HepG2 (cell line): ENCODE measurements at regions not wholly inside any gene's neighbourhood (a gene's known extent, or its start where the extent isn't known, plus 50 kb on each side); places are given as distances from the start of the nearest gene placed in this dataset.

Source experiments
- ATAC-seq: fragments of 200-7000 bp; cut with Tn5 transposase; 3 replicates; pipeline ENCODE4 v1.9.1; 2020; ENCODE audit warnings: mild to moderate bottlenecking, moderate library complexity
- BruUV-seq: library from RNA; stranded (reverse); fragments of 400-500 nt; replicated peaks from 2 replicates; lab custom pipeline; 2021; lab: Mats Ljungman, UMichigan
- CTCF ChIA-PET: fragments of 300-600 bp; formaldehyde crosslinking; extraction: SDS; loops from one replicate; lab custom pipeline; 2021; ENCODE audit warnings: low total read pairs, inconsistent platforms, low intra/inter-chr PET ratio; lab: Yijun Ruan, JAX
- POLR2A ChIA-PET: fragments of 350-600 bp; sonication (Branson Sonifier 250); formaldehyde crosslinking; loops from one replicate; lab custom pipeline; 2020; ENCODE audit warnings: antibody characterized with exemption, inconsistent platforms; lab: Yijun Ruan, JAX
- DNase-seq: peaks from one replicate; pipeline ENCODE4 v3.0.0-alpha.2; 2015; ENCODE audit warnings: low spot score
- FAIRE-seq: peaks from 3 replicates; lab custom pipeline; 2011; peaks lifted over from hg19 to GRCh38; lab: Jason Lieb, UNC
- H2AFZ ChIP-seq: one replicate; pipeline ENCODE4 v1.6.1; 2011; ENCODE audit warnings: low read length, inconsistent platforms
- H3K27ac ChIP-seq: fragments of 300-600 bp; 3 replicates; pipeline ENCODE4 v1.8.0; 2011; ENCODE audit warnings: mixed run types, mild to moderate bottlenecking, mixed read lengths, low read length, inconsistent platforms; ENCODE audit not compliant: insufficient read depth; ENCODE audit errors: extremely low read length
- H3K27me3 ChIP-seq, 2 experiments: fragments of 200-600 bp in 1 of 2; 2 replicates in 1 of 2; 3 replicates in 1 of 2; pipeline versions ENCODE4 v1.6.0 to v1.8.0; 2011; ENCODE audit warnings: low read length in 2 of 2, mild to moderate bottlenecking in 2 of 2, moderate library complexity in 2 of 2, inconsistent platforms in 1 of 2; ENCODE audit not compliant: insufficient read depth in 2 of 2, control insufficient read depth in 1 of 2
- H3K36me3 ChIP-seq, 2 experiments: fragments of 200-600 bp in 1 of 2; replicated peaks in 1 of 2; 2 replicates in 1 of 2; 3 replicates in 1 of 2; pipeline versions ENCODE4 v1.5.1 to v1.8.0; 2011; ENCODE audit warnings: low read length in 2 of 2, inconsistent platforms in 1 of 2; ENCODE audit not compliant: insufficient read depth in 2 of 2, control insufficient read depth in 1 of 2
- H3K4me1 ChIP-seq: 2 replicates; pipeline ENCODE4 v1.5.1; 2012; ENCODE audit warnings: low read length, inconsistent platforms; ENCODE audit not compliant: insufficient read depth
- H3K4me2 ChIP-seq: 2 replicates; pipeline ENCODE4 v1.6.0; 2011; ENCODE audit warnings: low read depth, low read length, inconsistent platforms
- H3K4me3 ChIP-seq, 3 experiments: fragments of 200-600 bp in 1 of 3; sonication (generic), shearing (Covaris generic) in 1 of 3; replicated peaks in 1 of 3; 2 replicates each; pipeline ENCODE4 v1.5.1; 2011 to 2016; ENCODE audit warnings: low read length in 3 of 3, inconsistent platforms in 2 of 3, low read depth in 2 of 3, mild to moderate bottlenecking in 2 of 3, control low read depth in 1 of 3, mixed read lengths in 1 of 3; ENCODE audit not compliant: insufficient read depth in 1 of 3
- H3K79me2 ChIP-seq: one replicate; pipeline ENCODE4 v1.6.1; 2011; ENCODE audit warnings: low read length, inconsistent platforms; ENCODE audit not compliant: insufficient read depth
- H3K9ac ChIP-seq: 2 replicates; pipeline ENCODE4 v1.6.0; 2011; ENCODE audit warnings: mild to moderate bottlenecking, low read depth, low read length, inconsistent platforms; ENCODE audit not compliant: insufficient read depth
- H3K9me3 ChIP-seq: 2 replicates; pipeline ENCODE4 v1.5.1; 2012; ENCODE audit warnings: mild to moderate bottlenecking, low read length
- H4K20me1 ChIP-seq: 2 replicates; pipeline ENCODE4 v1.6.0; 2011; ENCODE audit warnings: inconsistent platforms, mild to moderate bottlenecking, low read length, moderate library complexity; ENCODE audit not compliant: insufficient read depth
- BORCS8-MEF2B ChIP-seq: sonication (generic); formaldehyde crosslinking; IDR thresholded peaks from 2 replicates; pipeline ENCODE4 v1.8.0; 2022; ENCODE audit warnings: mild to moderate bottlenecking, missing genetic modification reagents
- JUND ChIP-seq: sonication (generic); formaldehyde crosslinking; IDR thresholded peaks from 2 replicates; pipeline ENCODE4 v1.8.0; 2022; ENCODE audit warnings: mild to moderate bottlenecking, missing genetic modification reagents
- MIER2 ChIP-seq: IDR thresholded peaks from 2 replicates; pipeline ENCODE4 v1.6.1; 2016; ENCODE audit warnings: missing biosample characterization, missing genetic modification reagents
- NR2C2 ChIP-seq: sonication (generic); formaldehyde crosslinking; IDR thresholded peaks from 2 replicates; pipeline ENCODE4 v1.4.0; 2020; ENCODE audit warnings: missing genetic modification reagents, mild to moderate bottlenecking, moderate library complexity, borderline replicate concordance
- REST ChIP-seq, 2 experiments: IDR thresholded peaks; 2 replicates each; pipeline ENCODE4 v1.6.1; 2011 to 2012; ENCODE audit warnings: low read length in 2 of 2, borderline replicate concordance in 1 of 2, low read depth in 1 of 2, mild to moderate bottlenecking in 1 of 2, moderate library complexity in 1 of 2
- ZFYVE20 ChIP-seq: sonication (generic); formaldehyde crosslinking; IDR thresholded peaks from 2 replicates; pipeline ENCODE4 v1.8.0; 2023; ENCODE audit warnings: low read depth, mild to moderate bottlenecking, moderate library complexity, missing genetic modification reagents, borderline replicate concordance
- WGBS: methylation state at CpG from one replicate; pipeline ENCODE4 v1.1.6; 2017; ENCODE audit warnings: low lambda C conversion rate; 5-methylcytosine and 5-hydroxymethylcytosine counted together
- in situ Hi-C: cut with HindIII; loops from 2 replicates; pipeline ENCODE4 v1.10.0; 2017; ENCODE audit warnings: low pct_unique_long_range_greater_than_20kb; ENCODE audit not compliant: extremely low pct_ligation_motif_present
- intact Hi-C: fragments of 100-400 bp; cut with micrococcal nuclease; formaldehyde crosslinking; loops from one replicate; pipeline ENCODE4 v1.10.0; 2022; ENCODE audit not compliant: unreplicated experiment

GRCh38 chr7:131170440-131171271 lies 157.0 kb upstream of the MKLN1 start:
- peak; percentile 18 to 90 for TF ChIP-seq REST (IDR thresholded peaks at IDR 0.05; ENCODE audit: borderline replicate concordance in 1 of 2, low read depth in 1 of 2, low read length in 2 of 2)
- no peak for TF ChIP-seq ZFYVE20
- no peak for TF ChIP-seq BORCS8-MEF2B (CRISPR knock-in tag)
- TF ChIP-seq MIER2 (CRISPR knock-in tag): peak; percentile 83
- TF ChIP-seq JUND (CRISPR knock-in tag): no peak
- TF ChIP-seq NR2C2 (CRISPR knock-in tag): no peak
- 0 out of 2 replicates have a peak, but pooled peaks cover 4% of the 10 kb centered on the region for H3K4me1 ChIP-seq
- H3K27ac ChIP-seq: no peak overlapping the region
- ChIA-PET POLR2A (no interaction called here), CTCF (no interaction called here)
- H4K20me1 ChIP-seq: no peaks in the 10 kb centered on the region
- intact Hi-C loops: no loop called here
- ATAC-seq: no peak
- no peaks in the 10 kb centered on the region for H3K9me3 ChIP-seq
- no peaks in the 10 kb centered on the region for H3K79me2 ChIP-seq
- no peak overlapping the region for H3K4me2 ChIP-seq
- H3K36me3 ChIP-seq: no peaks in the 10 kb centered on the region
- BruUV-seq: no TSS peak
- H3K4me3 ChIP-seq: no peak overlapping the region
- H3K9ac ChIP-seq: no peak overlapping the region
- in situ Hi-C loops: no loop called here
- no peak for FAIRE-seq
- DNase-seq: no peak
- H3K27me3 ChIP-seq: 0 out of 5 replicates have a peak, but pooled peaks cover 0 to 4% of the 10 kb centered on the region in 2 experiments
- WGBS: 2% methylated on average over 2 of the region's 2 CpGs
- H2AFZ ChIP-seq: no peak overlapping the region
